NCI-H2107 (cell line): ENCODE measurements at regions not wholly inside any gene's neighbourhood (a gene's known extent, or its start where the extent isn't known, plus 50 kb on each side); places are given as distances from the start of the nearest gene placed in this dataset.

Source experiments
- DNase-seq: peaks from one replicate; lab custom pipeline; 2025; lab: John Stamatoyannopoulos, UW

DNA sequence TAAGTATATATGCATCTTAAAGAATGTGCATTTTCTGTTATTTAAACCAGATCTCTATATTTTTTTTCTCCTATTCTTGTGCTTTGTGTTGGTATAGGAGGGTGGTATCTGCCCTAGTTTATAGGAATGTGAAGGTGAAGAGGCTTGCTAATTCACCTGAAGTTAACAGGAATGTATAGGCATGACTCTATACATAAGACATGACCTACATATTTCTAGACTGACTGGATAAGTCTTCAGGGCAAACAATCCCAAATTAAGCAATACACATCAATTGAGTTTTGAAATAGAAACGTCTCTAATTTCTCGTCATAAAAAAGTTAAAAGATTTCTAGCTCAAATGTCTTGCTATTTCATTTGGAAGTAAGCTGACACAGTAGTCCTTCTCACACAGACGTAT is 410.0 kb downstream of the DIPK2A start:
- no peak for DNase-seq

DNA sequence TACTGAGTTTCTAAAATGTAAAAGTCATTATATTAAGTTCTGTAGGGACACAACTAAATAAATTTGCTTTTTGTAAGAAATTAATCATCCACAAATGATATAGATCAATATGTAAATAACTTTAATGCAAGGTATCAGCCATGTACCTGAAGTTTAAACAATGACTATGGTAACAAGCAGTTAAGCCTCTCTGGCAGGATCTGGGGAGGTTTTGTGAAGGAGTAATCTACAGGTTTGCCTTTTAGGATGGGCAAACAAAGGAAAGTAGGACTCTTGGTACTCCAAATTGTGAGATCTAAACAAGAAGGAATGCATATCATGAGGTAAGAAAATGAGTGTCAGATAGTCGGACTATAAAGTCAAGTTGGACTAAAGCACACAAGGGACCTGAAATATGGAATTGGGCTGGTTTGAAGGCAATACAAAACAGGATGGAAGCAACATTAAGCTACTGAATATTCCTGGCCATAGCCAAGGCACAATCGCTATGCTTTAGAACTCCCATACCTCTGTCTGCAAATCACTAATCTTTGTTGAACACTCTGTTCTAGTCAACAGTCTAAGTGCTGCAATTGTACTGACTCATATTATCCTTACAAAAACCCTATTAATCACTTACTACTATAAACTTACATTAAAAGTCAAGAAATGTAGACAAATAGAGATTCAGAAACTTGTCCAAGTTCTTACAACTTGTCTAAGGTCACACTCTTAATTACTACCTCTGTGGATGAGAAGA is 412.8 kb downstream of the DIPK2A start:
- no peak for DNase-seq

DNA sequence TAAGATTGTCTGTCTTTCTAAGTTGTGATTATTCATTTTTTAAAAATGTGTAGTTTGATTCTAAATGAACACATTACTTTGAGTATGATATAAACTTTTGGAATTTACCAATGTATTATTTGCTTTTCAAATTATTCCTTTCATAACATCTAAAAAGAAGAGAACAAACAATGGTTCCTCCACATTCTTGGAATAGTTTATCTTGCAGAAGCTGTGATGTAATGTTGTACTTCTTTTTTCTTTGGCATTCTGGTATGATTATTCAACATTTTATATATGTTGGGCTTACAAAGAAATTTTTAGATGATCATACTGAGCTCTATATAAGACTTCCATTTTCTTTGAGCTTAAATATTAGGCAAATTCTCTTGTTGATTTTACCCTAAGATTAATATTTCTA is 419.2 kb downstream of the DIPK2A start:
- no peak for DNase-seq

DNA sequence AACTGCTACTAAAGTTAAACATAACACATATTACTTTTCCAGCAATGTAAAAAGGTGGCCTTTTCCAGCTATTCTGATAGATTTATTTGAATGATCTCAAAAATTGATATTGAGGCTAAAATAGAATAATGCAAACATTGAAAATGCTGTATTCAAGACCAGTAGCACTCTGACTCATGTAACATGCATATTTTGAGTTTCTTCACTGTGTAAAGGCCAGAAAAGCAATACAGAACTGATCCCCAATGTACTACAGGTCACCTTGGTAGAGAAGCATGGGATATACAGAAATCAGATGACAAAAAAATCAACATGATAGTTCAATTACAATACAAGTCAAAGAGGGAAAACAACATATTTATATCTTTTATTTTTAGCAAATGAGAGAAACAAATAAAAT is 419.6 kb downstream of the DIPK2A start:
- DNase-seq = no peak

DNA sequence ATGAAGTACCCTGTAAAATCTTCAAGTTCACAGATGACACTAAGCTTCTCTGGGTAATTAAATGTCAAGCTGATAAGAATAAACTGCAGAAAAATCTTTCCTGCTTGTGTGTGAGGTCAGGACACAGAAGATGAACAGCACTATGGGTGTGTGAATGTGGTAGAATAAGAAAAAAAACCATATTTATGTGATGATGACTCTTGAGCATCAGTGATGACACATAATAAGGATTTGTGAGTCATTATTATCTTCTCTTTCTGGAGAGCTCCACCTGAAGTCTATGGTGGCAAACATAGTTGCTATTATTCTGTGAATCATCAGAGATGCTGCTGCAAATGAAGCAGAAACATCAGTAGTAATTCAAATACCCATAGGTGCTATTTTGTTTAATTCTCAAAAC is 422.4 kb downstream of the DIPK2A start:
- no peak for DNase-seq

DNA sequence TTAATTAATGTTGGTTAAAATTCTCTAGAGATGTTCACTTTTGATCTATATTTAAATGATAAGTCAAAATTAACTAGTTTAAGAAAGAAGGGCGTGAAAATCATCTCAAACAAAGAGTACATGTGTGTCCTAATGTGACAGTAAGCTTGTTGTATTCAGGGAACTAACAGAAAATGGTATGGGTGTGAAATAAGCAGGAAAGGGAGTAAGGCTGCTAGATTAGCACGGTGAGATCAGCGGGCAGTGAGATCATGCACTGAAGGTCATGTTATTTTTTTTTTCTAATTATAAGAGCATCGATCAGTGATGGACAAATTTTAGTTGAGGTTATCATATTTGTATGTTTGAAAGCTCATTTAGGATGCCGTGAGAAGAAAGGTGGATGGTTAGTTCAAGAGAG is 430.8 kb downstream of the DIPK2A start:
- DNase-seq = no peak

DNA sequence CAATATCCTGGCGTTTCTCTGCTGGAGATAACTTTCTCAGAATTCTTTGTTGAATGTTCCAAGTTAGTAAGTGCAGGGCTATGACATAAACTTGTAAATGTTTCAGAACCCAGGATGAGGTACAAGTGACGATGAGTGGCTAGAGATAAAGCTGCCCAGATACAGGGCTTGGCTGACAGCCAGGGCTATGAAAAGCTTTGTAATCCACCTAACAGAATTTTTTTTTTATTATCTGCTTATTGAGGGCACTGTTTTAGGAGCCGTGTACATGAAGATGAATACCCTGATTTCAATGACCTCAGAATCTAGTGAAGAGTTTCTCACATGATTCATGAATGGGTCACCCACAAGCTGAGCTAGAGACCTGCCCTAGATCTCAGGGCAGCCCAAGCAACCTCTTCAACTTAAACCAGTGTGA is 431.4 kb downstream of the DIPK2A start:
- no peak for DNase-seq

DNA sequence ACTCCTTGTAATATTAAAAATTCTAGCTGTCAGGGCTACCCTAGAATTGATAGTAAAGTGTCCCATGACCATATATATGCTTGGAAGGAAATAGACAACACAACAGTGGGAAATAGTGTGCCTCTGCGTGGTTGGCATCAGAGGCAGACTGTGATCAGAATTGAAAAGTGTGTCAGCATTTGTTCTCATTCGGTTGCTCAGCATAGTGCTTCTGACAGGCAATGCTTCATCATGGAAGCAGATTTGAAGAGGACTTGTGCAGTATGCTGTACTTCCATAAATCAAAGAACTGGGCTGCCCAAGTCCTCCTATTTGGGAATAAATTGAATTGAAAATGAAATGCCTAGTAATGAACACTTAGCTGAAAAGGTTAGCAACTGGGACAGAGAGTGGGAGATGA is 435.7 kb downstream of the DIPK2A start:
- no peak for DNase-seq

DNA sequence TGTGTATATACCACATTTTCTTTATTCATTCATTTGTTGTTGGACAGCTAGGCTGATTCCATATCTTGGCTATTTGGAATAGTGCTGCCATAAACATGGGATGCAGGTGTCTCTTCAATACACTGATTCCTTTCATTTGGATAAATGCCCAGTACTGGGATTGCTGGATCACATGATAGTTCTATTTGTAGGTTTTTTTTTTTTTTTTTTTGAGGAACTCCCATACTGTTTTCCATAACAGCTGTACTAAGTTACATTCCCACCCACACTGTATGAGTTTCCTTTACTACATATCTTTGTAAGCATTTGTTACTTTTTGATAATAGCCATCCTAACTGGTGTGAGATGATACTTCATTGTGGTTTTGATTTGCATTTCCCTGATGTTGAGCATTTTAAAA is 437.7 kb downstream of the DIPK2A start:
- DNase-seq = no peak

DNA sequence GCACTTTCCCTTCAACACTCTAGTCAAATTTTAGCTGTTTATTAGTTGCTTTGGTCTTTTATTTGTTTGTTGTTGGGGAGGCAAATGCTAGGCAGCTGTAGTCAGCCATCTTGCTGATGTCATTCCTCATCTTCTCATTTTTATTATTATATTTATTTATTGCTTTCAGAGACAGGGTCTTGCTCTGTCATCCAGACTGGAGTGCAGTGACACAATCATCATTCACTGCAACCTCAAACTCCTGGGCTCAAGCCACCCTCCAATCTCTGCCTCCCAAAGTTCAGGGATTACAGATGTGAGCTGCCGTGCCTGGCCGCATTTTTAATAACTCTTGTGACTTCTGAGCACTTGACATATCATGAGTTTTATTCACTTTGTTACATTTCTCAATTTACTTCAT is 441.4 kb downstream of the DIPK2A start:
- no peak for DNase-seq

DNA sequence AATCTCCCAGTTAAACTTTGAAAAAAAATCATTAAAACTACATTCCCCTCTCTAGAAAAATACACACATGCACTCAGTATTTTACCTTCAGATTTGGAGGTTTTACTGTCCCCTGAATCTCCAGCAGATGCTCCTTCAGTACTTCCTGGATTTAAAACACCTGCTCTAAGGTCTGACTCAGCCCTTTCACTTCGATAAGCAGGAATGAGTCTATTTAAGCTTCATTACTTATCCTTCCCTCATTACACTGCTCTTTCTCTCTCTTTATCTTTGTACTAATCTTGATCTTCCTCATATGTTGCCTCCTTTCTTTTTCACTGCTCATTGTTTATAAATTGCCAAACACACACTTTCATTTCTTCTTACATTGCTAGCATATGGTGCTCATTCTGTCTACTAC is 443.9 kb downstream of the DIPK2A start:
- DNase-seq = no peak

DNA sequence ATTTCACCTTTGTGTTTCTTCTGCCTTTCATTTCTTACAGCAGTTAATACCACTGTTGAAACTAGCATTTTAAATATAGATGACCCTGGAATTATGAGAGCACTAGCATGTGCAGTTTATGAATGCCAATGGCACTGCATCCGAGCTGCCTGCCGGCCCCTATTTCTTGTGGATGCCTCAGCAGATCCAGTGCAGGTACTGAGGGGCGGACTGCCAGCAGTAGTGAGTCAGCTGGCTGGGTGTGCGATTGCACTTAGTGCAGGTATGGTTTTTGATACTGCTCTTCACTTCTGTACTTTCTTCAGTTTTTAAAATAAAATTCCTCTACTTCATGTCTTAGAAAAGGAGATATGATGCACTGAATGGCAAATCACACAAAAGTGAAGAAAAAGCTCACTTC is 453.0 kb downstream of the DIPK2A start:
- DNase-seq = no peak

DNA sequence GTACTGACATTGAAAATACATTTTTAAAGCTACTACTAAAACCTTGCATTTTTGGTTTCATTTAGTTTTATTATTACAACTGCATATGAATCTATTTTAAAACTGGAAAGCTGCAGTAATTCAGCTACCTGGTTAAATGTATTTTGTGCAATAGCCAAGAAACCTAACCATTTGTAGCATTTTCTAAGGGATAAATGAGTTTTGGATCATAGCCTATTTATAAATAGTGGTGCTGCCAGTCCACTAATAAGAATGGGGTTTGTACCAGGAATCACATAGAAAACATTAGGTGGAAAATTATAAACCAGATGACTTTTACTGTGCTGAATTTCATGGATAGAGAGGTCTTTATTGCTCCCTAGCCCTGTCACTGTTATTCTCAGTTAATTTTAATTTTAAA is 454.7 kb downstream of the DIPK2A start:
- no peak for DNase-seq

DNA sequence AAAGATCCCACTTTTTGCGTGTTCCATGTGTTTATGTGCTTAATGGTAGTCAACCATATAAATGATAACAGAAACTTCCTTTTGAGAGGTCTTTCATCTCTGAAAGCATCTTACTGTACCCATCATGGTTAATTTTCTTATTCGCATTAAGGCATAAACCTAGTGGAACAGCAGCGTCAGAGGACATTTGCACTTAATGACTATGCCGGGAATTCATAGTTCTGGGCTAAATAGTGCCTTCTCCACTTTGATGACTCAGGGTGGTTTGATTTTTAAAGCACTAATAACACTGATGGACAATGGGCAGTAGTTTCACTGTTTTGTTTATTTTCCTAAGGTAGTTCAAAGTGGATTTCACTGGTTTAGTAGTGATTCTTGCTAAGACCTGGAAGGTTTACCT is 455.3 kb downstream of the DIPK2A start:
- no peak for DNase-seq

DNA sequence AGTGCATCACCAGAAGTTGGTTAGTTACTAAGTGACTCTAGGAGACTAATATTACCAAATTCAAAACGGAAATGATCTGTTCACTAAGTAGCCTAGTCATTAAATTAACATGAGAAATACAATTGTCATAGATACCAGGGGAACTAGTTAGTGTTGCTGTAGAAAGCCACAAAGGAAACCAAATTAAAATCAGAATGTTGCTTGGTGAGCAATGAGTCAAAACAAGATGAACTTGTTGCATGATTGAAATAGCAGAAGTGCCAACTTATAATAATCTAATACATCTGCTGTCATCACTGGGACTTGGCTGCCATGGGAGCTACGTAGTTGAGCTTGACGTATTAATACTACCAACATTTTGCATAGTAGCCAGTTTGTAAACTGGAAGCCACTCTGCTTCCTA is 458.1 kb downstream of the DIPK2A start:
- no peak for DNase-seq

DNA sequence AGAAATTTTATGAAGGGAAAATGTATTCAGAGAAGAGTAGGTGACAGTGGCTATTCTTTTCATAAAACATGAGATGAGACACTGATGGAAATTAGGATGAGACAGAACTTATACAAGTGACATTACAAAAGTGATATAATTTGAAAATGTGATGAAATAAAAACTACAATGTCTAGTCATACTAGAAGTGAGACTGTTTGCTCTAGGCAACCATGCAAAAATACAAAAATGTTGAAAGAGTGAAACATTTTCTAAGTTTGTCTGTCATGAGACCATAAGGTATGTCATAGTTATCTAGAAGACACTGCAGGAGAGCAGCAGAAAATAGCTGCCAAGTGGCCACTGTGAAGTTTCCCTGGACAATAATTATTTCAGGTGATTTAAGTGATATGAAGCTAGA is 459.5 kb downstream of the DIPK2A start:
- DNase-seq = no peak

DNA sequence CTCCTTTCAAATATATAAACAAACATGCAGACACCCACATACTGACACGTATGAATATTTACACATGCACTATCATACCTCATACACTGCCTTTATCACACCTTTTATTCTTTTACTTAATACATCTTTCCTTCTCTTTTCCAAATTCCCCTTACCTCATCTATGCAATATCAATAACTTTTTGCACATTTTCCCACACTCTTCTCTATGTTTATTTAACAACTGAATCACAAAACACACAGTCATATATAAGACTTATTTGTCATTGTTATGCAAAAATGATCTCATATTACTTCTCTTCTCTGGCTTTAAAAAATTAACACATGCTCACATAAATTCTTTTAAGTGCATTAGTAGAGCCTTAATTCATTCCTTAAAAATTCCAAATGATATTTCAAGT is 461.4 kb downstream of the DIPK2A start:
- DNase-seq = no peak

DNA sequence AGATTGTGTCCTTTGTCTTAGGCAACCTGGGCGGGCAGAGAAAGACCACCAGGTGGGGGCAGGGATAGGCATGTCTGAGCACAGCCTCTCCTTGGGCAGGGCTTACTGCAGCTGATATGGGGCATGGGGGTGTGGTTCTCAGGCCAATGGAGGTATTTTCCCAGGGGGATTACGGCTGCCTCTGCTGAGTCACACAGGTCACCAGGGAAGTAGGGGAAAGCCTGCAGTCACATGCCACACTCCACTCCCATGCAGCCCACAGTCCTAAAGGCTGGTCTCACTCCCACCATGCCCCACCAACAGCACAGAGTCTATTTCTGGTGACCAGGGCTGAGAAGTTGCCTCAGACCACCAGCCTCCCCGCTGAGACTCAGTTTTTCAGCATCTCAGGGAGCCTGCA is 466.4 kb downstream of the DIPK2A start:
- DNase-seq = no peak

DNA sequence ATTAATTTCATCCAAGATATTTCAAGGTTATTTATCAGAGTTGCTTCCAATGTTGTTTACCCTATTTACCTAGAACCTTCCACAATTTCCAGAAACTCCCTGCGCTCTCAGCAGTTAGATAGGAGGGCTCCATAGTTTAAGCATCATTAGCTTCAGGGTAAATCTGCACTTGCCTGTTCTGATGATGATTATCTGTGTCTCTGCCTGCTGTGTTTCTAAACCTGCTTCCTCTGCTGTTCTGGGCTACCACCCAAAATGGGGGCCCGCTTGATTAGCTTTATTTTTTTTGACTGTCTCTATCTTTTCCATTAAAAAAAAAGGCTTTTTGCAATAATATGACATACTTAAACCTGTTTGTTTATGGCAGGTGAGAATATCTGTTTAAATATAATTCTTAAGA is 472.4 kb downstream of the DIPK2A start:
- no peak for DNase-seq

DNA sequence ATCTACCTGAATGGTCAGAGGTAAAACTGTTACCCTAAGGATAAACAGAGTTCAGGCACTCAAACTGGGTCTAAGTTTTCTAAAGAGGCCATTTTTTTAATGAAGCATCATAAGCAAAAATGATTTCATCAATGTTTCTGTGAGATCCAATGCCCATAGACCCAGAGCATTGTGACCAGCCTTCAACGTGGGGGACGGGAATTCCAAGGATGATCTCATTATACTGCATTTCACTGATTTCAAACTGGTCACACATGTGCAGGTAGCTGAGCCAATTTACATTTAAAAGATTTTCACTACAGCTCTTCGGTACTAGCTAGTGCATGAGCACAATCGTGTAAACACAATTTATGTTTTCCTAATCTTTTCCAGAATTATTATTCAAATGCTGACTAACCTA is 472.9 kb downstream of the DIPK2A start:
- DNase-seq = no peak

DNA sequence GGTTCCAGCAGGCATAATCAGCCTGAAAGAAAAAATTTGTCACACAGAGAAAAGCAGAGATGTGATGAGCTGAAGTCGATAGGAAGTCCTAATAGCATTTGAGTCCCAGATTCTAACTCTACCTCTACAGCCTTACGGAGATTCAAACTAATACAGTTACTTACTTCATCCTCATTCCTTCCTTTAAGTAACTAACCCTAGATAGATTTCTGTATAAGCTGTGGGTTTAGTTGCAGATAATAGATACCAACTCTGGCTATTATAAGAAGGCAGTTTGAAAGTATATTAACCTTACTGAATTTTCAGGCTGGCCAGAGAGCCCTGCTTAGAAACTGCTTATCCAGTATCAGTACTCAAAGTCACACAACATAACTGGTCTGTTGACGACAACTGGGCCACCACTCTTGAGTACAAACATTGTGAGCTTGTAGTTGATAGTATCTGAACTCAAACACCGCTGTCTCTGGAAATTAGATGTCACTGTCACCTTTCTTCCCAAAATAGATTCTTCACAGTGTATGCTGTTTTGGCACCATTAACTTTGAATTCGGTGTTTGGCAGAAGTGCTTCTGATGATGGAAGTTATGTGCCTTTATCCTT is 484.3 kb downstream of the DIPK2A start:
- DNase-seq = no peak

DNA sequence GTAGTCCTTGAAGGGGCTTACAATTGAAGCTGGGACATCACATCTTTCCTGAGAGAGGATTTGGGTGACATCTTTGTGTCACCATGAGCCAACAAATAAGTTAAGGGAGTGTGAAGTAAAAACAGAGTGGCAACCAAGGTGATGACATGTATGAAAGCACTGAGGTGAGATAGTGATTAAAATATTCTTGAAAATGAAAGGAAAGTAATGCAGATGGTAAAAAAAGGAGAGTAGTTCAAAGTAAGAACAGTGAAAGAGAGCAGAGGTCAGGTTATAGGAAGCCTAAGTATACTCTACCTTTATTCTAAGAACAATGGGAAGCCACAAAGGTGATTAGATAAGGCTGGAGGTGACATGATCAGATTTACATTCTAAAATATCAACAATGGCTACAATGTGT is 486.1 kb downstream of the DIPK2A start:
- no peak for DNase-seq

DNA sequence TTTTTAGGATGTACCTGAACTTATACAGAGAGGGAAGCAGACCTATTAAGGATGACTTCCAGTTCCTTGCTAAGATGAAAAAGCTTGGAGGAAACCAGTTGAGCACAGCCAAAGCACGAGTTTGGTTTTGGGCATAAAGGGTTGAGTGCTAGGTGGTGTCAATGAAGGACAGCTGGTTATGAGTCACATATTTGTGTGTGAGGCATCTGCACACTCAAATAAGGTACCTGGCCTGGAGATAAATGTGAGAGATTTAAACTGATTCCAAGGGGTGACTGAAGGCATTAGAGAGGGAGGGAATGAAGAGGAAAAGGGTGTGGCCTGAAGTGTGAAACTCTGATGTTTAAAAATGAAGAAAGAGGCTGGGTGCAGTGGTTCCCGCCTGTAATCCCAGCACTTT is 486.7 kb downstream of the DIPK2A start:
- no peak for DNase-seq

DNA sequence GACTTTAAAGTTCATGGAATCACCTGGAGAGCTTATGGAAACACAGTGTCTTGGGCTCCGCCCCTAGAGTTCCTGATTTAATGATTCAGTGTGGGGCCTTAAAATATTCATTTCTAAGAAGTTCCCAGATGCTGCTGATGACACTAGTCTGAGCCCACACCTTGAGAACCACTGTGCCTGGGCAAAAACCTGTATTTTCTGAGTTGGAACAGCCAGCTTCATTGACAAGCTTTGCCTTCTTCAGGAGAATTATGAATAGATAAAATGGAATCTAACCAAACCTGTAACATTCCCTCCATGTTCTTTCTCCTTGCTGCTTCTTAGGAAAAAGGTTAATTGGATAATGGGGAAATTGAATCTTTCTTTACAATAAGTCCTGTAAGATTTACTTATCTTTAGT is 490.7 kb downstream of the DIPK2A start:
- DNase-seq = no peak
